ENCODE measurements at regions not wholly inside any gene's neighbourhood (a gene's known extent, or its start where the extent isn't known, plus 50 kb on each side); places are given as distances from the start of the nearest gene placed in this dataset.
A peak's percentile ranks its signal among the peaks of the same experiment; 100 is the strongest.

GRCh38 chr9:19527663-19528062, 118.9 kb downstream of the ACER2 start:
- H3K9me3 ChIP-seq, result no peaks in the 10 kb centered on the region
- TF ChIP-seq, protein P1, sequence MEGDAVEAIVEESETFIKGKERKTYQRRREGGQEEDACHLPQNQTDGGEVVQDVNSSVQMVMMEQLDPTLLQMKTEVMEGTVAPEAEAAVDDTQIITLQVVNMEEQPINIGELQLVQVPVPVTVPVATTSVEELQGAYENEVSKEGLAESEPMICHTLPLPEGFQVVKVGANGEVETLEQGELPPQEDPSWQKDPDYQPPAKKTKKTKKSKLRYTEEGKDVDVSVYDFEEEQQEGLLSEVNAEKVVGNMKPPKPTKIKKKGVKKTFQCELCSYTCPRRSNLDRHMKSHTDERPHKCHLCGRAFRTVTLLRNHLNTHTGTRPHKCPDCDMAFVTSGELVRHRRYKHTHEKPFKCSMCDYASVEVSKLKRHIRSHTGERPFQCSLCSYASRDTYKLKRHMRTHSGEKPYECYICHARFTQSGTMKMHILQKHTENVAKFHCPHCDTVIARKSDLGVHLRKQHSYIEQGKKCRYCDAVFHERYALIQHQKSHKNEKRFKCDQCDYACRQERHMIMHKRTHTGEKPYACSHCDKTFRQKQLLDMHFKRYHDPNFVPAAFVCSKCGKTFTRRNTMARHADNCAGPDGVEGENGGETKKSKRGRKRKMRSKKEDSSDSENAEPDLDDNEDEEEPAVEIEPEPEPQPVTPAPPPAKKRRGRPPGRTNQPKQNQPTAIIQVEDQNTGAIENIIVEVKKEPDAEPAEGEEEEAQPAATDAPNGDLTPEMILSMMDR (IDR thresholded peaks at IDR 0.05; ENCODE audit: low read depth, low read length), result no peak
- no peaks in the 10 kb centered on the region for H3K36me3 ChIP-seq

GRCh38 chr9:19522558-19522957, 113.7 kb downstream of the ACER2 start:
- TF ChIP-seq, protein P1 (IDR thresholded peaks at IDR 0.05; ENCODE audit: low read depth, low read length), result no peak
- Histone ChIP-seq H3K4me1 (no peaks in the 10 kb centered on the region), H3K4me3 (ENCODE audit: low read depth, low read length) (no peak overlapping the region), H3K27me3 (no peaks in the 10 kb centered on the region; the same call in 1 of the 2 replicates), H3K36me3 (no peaks in the 10 kb centered on the region), H3K9me3 (no peaks in the 10 kb centered on the region)
- DNase-seq, result no peak

More at GRCh38 chr9:19527663-19528062, 118.9 kb downstream of the ACER2 start:
- no peak for DNase-seq
- H3K4me1 ChIP-seq, result no peaks in the 10 kb centered on the region
- H3K4me3 ChIP-seq (ENCODE audit: low read depth, low read length), result no peak overlapping the region
- no peaks in the 10 kb centered on the region for H3K27me3 ChIP-seq

GRCh38 chr9:19521205-19521604, 112.4 kb downstream of the ACER2 start:
- no peaks in the 10 kb centered on the region for H3K36me3 ChIP-seq
- no peaks in the 10 kb centered on the region for H3K4me1 ChIP-seq
- TF ChIP-seq, protein P1 (IDR thresholded peaks at IDR 0.05; ENCODE audit: low read depth, low read length), result no peak
- no peak for DNase-seq
- H3K4me3 ChIP-seq (ENCODE audit: low read depth, low read length), result no peak overlapping the region
- H3K9me3 ChIP-seq, result no peaks in the 10 kb centered on the region
- peaks cover 7% of the 10 kb centered on the region for H3K27me3 ChIP-seq

DNA sequence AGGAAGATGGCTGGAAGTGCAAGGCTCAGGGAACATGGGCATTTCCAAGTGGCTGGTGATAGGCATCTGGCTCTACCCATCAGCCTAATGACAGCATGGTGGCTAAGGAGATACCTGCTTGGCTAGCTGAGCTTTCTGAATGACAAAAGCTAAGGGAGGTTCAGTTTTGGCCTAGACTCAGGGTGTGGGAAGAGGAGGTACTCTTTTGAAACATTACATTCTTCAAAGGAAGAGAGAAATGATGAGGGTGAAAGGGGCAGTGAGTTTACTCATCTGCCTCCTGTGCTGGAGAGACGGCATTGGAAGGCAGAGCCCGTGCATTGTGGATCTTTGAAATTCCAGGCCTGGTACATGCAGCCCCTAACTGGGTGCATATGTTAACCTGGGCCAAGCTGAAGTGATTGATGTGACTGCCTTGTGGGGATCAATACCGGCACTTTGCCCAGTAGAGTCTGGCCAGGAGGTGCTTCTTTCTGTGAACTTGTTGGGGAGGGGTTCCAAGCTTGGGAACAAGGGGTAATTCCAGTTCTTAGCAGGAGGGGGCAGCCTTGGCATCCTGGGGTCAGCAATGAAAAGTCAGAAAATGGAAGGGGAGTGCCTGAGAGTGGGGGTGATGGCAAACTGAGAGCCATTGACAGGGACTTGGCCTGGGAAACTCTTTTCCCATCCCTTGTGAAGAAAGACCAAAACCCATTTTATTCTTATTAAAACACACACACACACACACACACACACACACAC, 108.6 kb downstream of the ACER2 start:
- peak; percentile 25 for DNase-seq
- Histone ChIP-seq H3K4me1 (no peaks in the 10 kb centered on the region), H3K9me3 (no peaks in the 10 kb centered on the region), H3K27me3 (peaks cover 13% of the 10 kb centered on the region), H3K4me3 (ENCODE audit: low read depth, low read length) (no peak overlapping the region), H3K36me3 (no peaks in the 10 kb centered on the region)
- TF ChIP-seq, protein P1 (IDR thresholded peaks at IDR 0.05; ENCODE audit: low read depth, low read length), result peak; percentile 45; the same call in 1 of the 2 replicates

GRCh38 chr9:19516348-19516747, 107.5 kb downstream of the ACER2 start:
- TF ChIP-seq, protein P1 (IDR thresholded peaks at IDR 0.05; ENCODE audit: low read depth, low read length), result no peak
- Histone ChIP-seq H3K4me3 (ENCODE audit: low read depth, low read length) (no peak overlapping the region), H3K36me3 (no peaks in the 10 kb centered on the region), H3K27me3 (peaks cover 13% of the 10 kb centered on the region), H3K4me1 (no peaks in the 10 kb centered on the region), H3K9me3 (no peaks in the 10 kb centered on the region)
- DNase-seq, result no peak

- Histone ChIP-seq H3K27me3 (peaks cover 13% of the 10 kb centered on the region), H3K4me1 (no peaks in the 10 kb centered on the region), H3K36me3 (no peaks in the 10 kb centered on the region), H3K9me3 (no peaks in the 10 kb centered on the region), H3K4me3 (ENCODE audit: low read depth, low read length) (no peak overlapping the region)
- TF ChIP-seq, protein P1 (IDR thresholded peaks at IDR 0.05; ENCODE audit: low read depth, low read length), result no peak
- DNase-seq, result no peak
These were observed 105.0 kb downstream of the ACER2 start for GRCh38 chr9:19513671-19514275.
